ENCODE measurements at regions not wholly inside any gene's neighbourhood (a gene's known extent, or its start where the extent isn't known, plus 50 kb on each side); places are given as distances from the start of the nearest gene placed in this dataset.

DNA sequence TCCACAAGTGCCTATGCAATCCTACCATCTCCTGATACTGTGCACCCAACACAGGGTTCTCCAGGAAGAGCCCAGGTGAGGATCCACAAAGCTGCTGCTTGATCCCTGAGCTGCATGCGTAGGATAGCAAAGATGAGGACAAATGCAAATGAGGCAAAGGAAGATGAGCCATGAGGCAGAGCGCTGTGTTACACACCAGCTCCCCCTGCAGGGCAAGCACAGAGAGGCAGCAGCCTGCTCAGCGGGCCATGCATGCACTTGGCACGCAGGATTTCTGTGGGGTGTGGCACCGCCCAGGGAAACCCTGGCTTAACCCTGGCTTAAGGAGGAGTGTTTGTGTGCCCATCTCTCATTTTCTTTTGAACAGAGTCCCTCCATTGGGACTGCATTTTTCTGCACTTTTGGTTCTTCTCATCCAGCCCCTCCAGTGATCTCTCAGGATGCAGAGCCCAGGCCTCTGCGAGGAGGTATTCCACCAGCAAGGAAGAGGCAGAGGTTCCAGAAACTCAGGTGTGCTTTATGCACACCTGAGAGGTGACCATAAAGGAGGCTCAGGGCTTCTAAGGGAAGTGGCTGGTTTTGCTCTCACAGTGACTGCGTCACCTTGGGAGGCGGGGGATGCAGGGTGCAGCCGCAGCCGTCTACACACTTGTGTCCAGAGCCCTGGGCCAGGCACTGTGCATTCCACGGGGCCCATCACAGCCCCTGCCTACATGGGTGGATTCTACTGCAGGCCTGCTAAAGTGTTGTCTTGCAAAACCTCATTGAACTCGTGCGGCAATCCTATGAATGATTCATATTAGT is 973.3 kb upstream of the TMEM132C start:
- H3K36me3 ChIP-seq (ENCODE audit: insufficient read depth, low read length): no peaks in the 10 kb centered on the region
- H2AFZ ChIP-seq (ENCODE audit: low read length): no peak overlapping the region
- no peaks in the 10 kb centered on the region for H3K9me2 ChIP-seq (ENCODE audit: insufficient read depth, low read length)
- H3K4me1 ChIP-seq (ENCODE audit: insufficient read depth, low read length, poor library complexity, severe bottlenecking): no peaks in the 10 kb centered on the region
- H3K9me3 ChIP-seq (ENCODE audit: low read length): no peaks in the 10 kb centered on the region
- peak; percentile 62 for TF ChIP-seq CTCF (conservative IDR thresholded peaks at IDR 0.05; ENCODE audit: low read length)
- no peak for TF ChIP-seq EZH2phosphoT487 (IDR thresholded peaks at IDR 0.05; ENCODE audit: borderline replicate concordance, low read depth, low read length)
- H4K20me1 ChIP-seq (ENCODE audit: insufficient read depth, low read length): no peaks in the 10 kb centered on the region
- POLR2A ChIA-PET: no interaction called here
- H3K79me2 ChIP-seq (ENCODE audit: insufficient read depth, low read depth, low read length): no peaks in the 10 kb centered on the region
- CTCF ChIA-PET (ENCODE audit: unreplicated experiment): no interaction called here
- intact Hi-C loops (cut with micrococcal nuclease; ENCODE audit: unreplicated experiment): no loop called here
- no peak overlapping the region for H3K4me3 ChIP-seq (ENCODE audit: low read depth, low read length, poor library complexity, severe bottlenecking)
- no peak overlapping the region for H3K27ac ChIP-seq (ENCODE audit: low read depth, low read length, poor library complexity, severe bottlenecking)
- DNase-seq (ENCODE audit: low spot score): peak; percentile 3
- BruUV-seq (replicated peaks): no TSS peak
- H3K4me2 ChIP-seq (ENCODE audit: low read length): no peak overlapping the region

DNA sequence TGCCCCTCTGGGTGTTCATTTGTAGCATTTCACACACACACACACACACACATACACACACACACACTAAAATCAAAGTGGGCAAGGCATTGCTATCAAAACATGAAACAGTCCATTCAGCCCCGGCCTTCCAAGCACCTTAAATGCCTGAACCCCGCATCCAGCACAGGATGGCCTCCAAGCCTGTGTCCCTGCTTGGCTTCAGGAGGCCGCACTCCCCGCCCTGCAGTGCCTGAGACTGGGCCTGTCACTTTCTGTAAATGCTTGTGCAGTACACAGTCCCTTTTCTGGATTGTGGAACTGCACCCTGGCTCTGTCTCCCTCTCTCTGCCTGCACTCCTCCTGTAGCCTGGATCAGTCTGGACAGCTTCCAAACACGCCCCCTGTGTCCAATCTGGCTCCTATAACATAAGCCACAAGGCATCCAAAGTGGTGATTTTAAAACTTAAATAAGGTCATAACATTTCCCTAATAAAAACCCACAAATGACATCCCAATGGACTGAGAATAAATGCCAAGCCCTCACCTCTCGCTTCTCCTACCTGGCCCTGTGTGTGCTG is 972.2 kb upstream of the TMEM132C start:
- no TSS peak for BruUV-seq (replicated peaks)
- H2AFZ ChIP-seq (ENCODE audit: low read length): no peak overlapping the region
- DNase-seq (ENCODE audit: low spot score): no peak
- H3K4me1 ChIP-seq (ENCODE audit: insufficient read depth, low read length, poor library complexity, severe bottlenecking): no peaks in the 10 kb centered on the region
- ChIA-PET POLR2A (no interaction called here), CTCF (ENCODE audit: unreplicated experiment) (no interaction called here)
- TF ChIP-seq EZH2phosphoT487 (IDR thresholded peaks at IDR 0.05; ENCODE audit: borderline replicate concordance, low read depth, low read length) (no peak), CTCF (conservative IDR thresholded peaks at IDR 0.05; ENCODE audit: low read length) (no peak)
- H3K4me3 ChIP-seq (ENCODE audit: low read depth, low read length, poor library complexity, severe bottlenecking): no peak overlapping the region
- no peak overlapping the region for H3K4me2 ChIP-seq (ENCODE audit: low read length)
- intact Hi-C loops (cut with micrococcal nuclease; ENCODE audit: unreplicated experiment): no loop called here
- H3K27ac ChIP-seq (ENCODE audit: low read depth, low read length, poor library complexity, severe bottlenecking): no peak overlapping the region
- no peaks in the 10 kb centered on the region for H3K9me2 ChIP-seq (ENCODE audit: insufficient read depth, low read length)
- H3K9me3 ChIP-seq (ENCODE audit: low read length): no peaks in the 10 kb centered on the region
- H3K36me3 ChIP-seq (ENCODE audit: insufficient read depth, low read length): no peaks in the 10 kb centered on the region
- H4K20me1 ChIP-seq (ENCODE audit: insufficient read depth, low read length): no peaks in the 10 kb centered on the region
- H3K79me2 ChIP-seq (ENCODE audit: insufficient read depth, low read depth, low read length): no peaks in the 10 kb centered on the region

GRCh38 chr12:127295630-127296029 is 971.3 kb upstream of the TMEM132C start:
- BruUV-seq (replicated peaks): no TSS peak
- intact Hi-C loops (cut with micrococcal nuclease; ENCODE audit: unreplicated experiment): no loop called here
- TF ChIP-seq EZH2phosphoT487 (IDR thresholded peaks at IDR 0.05; ENCODE audit: borderline replicate concordance, low read depth, low read length) (no peak), CTCF (conservative IDR thresholded peaks at IDR 0.05; ENCODE audit: low read length) (no peak)
- POLR2A ChIA-PET: no interaction called here
- Histone ChIP-seq H3K4me2 (ENCODE audit: low read length) (no peak overlapping the region), H3K27ac (ENCODE audit: low read depth, low read length, poor library complexity, severe bottlenecking) (no peak overlapping the region), H3K9me3 (ENCODE audit: low read length) (no peaks in the 10 kb centered on the region), H3K79me2 (ENCODE audit: insufficient read depth, low read depth, low read length) (no peaks in the 10 kb centered on the region), H3K36me3 (ENCODE audit: insufficient read depth, low read length) (no peaks in the 10 kb centered on the region), H3K4me3 (ENCODE audit: low read depth, low read length, poor library complexity, severe bottlenecking) (no peak overlapping the region), H4K20me1 (ENCODE audit: insufficient read depth, low read length) (no peaks in the 10 kb centered on the region), H3K9me2 (ENCODE audit: insufficient read depth, low read length) (no peaks in the 10 kb centered on the region), H2AFZ (ENCODE audit: low read length) (no peak overlapping the region), H3K4me1 (ENCODE audit: insufficient read depth, low read length, poor library complexity, severe bottlenecking) (no peaks in the 10 kb centered on the region)
- DNase-seq (ENCODE audit: low spot score): no peak
- CTCF ChIA-PET (ENCODE audit: unreplicated experiment): no interaction called here
